Peyer's patch (tissue), 4 donors: ENCODE measurements at regions not wholly inside any gene's neighbourhood (a gene's known extent, or its start where the extent isn't known, plus 50 kb on each side); places are given as distances from the start of the nearest gene placed in this dataset.

Experiments
- DNase-seq, 3 donors: peaks; one replicate each; pipeline ENCODE4 v3.0.0-alpha.2; 2017 to 2019
- H3K27ac ChIP-seq, 4 donors: fragments of 200-600 bp; sonication (generic); one replicate each; pipeline ENCODE4 v1.5.1; 2016 to 2019
- H3K27me3 ChIP-seq, 2 donors: fragments of 200-600 bp; sonication (generic); one replicate each; pipeline ENCODE4 v1.5.1; 2019
- H3K36me3 ChIP-seq, 3 donors: fragments of 200-600 bp; sonication (generic); one replicate each; pipeline ENCODE4 v1.5.1; 2016 to 2019
- H3K4me1 ChIP-seq, 4 donors: fragments of 200-600 bp; sonication (generic); one replicate each; pipeline ENCODE4 v1.5.1; 2016 to 2019
- H3K4me3 ChIP-seq, 4 donors: fragments of 200-600 bp; sonication (generic); 1 replicate in 3 of 4; 2 replicates in 1 of 4; pipeline ENCODE4 v1.5.1; 2016 to 2019; ENCODE audit warnings: mild to moderate bottlenecking in 1 of 4
- H3K9me3 ChIP-seq, 4 donors: fragments of 200-600 bp; sonication (generic); one replicate each; pipeline ENCODE4 v1.5.1; 2016 to 2019; ENCODE audit warnings: mild to moderate bottlenecking in 1 of 4
- CTCF ChIP-seq, 6 experiments: fragments of 450-650 bp in 4 of 6; fragments of 200-600 bp in 2 of 6; sonication (generic) in 1 of 6; IDR thresholded peaks; one replicate each; pipeline ENCODE4 v1.5.1; 2017 to 2019; ENCODE audit warnings: antibody characterized with exemption in 6 of 6, mild to moderate bottlenecking in 3 of 6, moderate library complexity in 1 of 6
- POLR2A ChIP-seq, 2 donors: fragments of 450-650 bp; IDR thresholded peaks; one replicate each; pipeline ENCODE4 v1.5.1; 2017; ENCODE audit warnings: antibody characterized with exemption in 2 of 2, mild to moderate bottlenecking in 2 of 2, moderate library complexity in 2 of 2

- no peak for DNase-seq
- H3K36me3 ChIP-seq: no peaks in the 10 kb centered on the region
- H3K27ac ChIP-seq: no peak overlapping the region
- H3K27me3 ChIP-seq: no peaks in the 10 kb centered on the region
- TF ChIP-seq CTCF (IDR thresholded peaks at IDR 0.05) (no peak), POLR2A (IDR thresholded peaks at IDR 0.05) (no peak)
- H3K4me3 ChIP-seq: no peak overlapping the region
- no peaks in the 10 kb centered on the region for H3K4me1 ChIP-seq
- no peaks in the 10 kb centered on the region for H3K9me3 ChIP-seq
Measured at GRCh38 chr2:221156062-221156734, 415.9 kb downstream of the EPHA4 start.

GRCh38 chr2:221161186-221161585 lies 410.9 kb downstream of the EPHA4 start:
- no peak overlapping the region for H3K4me3 ChIP-seq

GRCh38 chr2:221166292-221166691 lies 405.8 kb downstream of the EPHA4 start:
- H3K27me3 ChIP-seq: no peaks in the 10 kb centered on the region
- H3K9me3 ChIP-seq: no peaks in the 10 kb centered on the region
- no peaks in the 10 kb centered on the region for H3K4me1 ChIP-seq
- H3K4me3 ChIP-seq: no peak overlapping the region
- H3K27ac ChIP-seq: no peak overlapping the region
- TF ChIP-seq POLR2A (IDR thresholded peaks at IDR 0.05) (no peak), CTCF (IDR thresholded peaks at IDR 0.05) (no peak)
- no peaks in the 10 kb centered on the region for H3K36me3 ChIP-seq
- no peak for DNase-seq

More at GRCh38 chr2:221161186-221161585, 410.9 kb downstream of the EPHA4 start:
- H3K36me3 ChIP-seq: no peaks in the 10 kb centered on the region
- no peak overlapping the region for H3K27ac ChIP-seq
- DNase-seq: no peak
- TF ChIP-seq CTCF (IDR thresholded peaks at IDR 0.05) (no peak), POLR2A (IDR thresholded peaks at IDR 0.05) (no peak)
- H3K4me1 ChIP-seq: no peaks in the 10 kb centered on the region
- no peaks in the 10 kb centered on the region for H3K27me3 ChIP-seq
- no peaks in the 10 kb centered on the region for H3K9me3 ChIP-seq

GRCh38 chr2:221167561-221167960 lies 404.5 kb downstream of the EPHA4 start:
- no peaks in the 10 kb centered on the region for H3K4me1 ChIP-seq
- TF ChIP-seq POLR2A (IDR thresholded peaks at IDR 0.05) (no peak), CTCF (IDR thresholded peaks at IDR 0.05) (no peak)

GRCh38 chr2:221169724-221170123 lies 402.4 kb downstream of the EPHA4 start:
- TF ChIP-seq CTCF (IDR thresholded peaks at IDR 0.05) (no peak), POLR2A (IDR thresholded peaks at IDR 0.05) (no peak)
- H3K36me3 ChIP-seq: no peaks in the 10 kb centered on the region
- H3K4me1 ChIP-seq: no peaks in the 10 kb centered on the region
- no peak for DNase-seq
- no peaks in the 10 kb centered on the region for H3K9me3 ChIP-seq
- no peak overlapping the region for H3K27ac ChIP-seq
- H3K27me3 ChIP-seq: no peaks in the 10 kb centered on the region
- H3K4me3 ChIP-seq: no peak overlapping the region

More at GRCh38 chr2:221167561-221167960, 404.5 kb downstream of the EPHA4 start:
- H3K36me3 ChIP-seq: no peaks in the 10 kb centered on the region
- no peaks in the 10 kb centered on the region for H3K9me3 ChIP-seq
- H3K4me3 ChIP-seq: no peak overlapping the region
- no peaks in the 10 kb centered on the region for H3K27me3 ChIP-seq
- DNase-seq: no peak
- H3K27ac ChIP-seq: no peak overlapping the region
